ENCODE measurements at regions not wholly inside any gene's neighbourhood (a gene's known extent, or its start where the extent isn't known, plus 50 kb on each side); places are given as distances from the start of the nearest gene placed in this dataset.

DNA sequence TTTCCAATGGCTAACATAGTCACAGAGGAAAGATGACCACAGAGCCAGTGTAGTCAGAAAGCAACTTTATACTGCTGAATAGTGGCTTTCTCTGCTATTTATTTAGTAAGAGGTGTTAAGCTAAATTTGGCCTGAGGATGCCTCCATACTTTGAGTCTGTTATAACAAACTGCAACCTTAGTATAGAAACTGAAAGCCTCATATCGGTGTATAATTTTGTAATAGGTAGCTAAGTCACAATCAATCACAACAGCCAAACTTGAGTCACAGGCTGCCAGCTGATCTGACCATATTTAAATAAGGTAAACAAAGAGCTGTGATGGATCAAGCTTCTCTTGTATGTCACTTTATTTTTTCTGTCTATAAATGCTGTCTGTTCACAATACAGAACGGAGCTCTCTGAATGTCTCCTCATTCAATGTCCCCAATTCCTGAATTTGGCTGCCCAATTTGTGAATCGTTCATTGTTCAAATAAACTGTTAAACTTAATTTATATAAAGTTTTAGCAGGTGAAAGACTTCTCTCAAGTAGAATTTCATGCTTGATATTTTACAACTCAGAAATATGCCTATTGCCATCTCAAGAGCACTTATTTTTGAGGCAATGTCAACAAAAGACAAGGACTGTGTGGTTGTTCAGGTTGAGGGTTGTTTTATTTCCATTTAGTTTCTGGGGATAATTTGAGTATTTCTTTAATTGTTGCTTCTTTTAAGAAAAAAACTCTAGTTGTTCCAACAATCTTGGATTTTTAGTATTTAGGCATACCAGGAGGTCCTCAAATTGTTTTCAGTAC is 339.7 kb upstream of the B3GALT2 start (continued):
- TF ChIP-seq, protein P1, sequence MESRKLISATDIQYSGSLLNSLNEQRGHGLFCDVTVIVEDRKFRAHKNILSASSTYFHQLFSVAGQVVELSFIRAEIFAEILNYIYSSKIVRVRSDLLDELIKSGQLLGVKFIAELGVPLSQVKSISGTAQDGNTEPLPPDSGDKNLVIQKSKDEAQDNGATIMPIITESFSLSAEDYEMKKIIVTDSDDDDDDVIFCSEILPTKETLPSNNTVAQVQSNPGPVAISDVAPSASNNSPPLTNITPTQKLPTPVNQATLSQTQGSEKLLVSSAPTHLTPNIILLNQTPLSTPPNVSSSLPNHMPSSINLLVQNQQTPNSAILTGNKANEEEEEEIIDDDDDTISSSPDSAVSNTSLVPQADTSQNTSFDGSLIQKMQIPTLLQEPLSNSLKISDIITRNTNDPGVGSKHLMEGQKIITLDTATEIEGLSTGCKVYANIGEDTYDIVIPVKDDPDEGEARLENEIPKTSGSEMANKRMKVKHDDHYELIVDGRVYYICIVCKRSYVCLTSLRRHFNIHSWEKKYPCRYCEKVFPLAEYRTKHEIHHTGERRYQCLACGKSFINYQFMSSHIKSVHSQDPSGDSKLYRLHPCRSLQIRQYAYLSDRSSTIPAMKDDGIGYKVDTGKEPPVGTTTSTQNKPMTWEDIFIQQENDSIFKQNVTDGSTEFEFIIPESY (CRISPR knock-in tag; IDR thresholded peaks at IDR 0.05) = no peak

DNA sequence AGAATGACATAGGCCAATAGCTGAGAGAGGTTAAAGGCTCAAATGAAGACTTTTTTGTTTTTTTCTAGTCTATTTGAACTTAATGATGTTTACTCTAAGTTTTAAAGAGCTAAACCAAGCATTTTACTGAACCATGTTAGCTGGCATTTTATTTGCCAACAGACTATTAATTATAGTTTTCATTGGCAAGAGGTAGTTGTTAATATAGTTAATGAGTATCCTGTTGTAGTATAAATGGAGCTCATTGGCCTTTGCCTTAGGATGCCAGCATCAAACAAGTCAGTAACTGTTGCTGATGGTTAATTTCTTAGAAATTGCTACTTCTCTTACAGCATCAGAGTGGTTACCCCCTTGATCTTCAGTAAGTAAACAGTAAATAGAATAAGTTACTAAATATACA is 339.0 kb upstream of the B3GALT2 start:
- POLR2A ChIA-PET = no interaction called here
- TF ChIP-seq, protein P2, sequence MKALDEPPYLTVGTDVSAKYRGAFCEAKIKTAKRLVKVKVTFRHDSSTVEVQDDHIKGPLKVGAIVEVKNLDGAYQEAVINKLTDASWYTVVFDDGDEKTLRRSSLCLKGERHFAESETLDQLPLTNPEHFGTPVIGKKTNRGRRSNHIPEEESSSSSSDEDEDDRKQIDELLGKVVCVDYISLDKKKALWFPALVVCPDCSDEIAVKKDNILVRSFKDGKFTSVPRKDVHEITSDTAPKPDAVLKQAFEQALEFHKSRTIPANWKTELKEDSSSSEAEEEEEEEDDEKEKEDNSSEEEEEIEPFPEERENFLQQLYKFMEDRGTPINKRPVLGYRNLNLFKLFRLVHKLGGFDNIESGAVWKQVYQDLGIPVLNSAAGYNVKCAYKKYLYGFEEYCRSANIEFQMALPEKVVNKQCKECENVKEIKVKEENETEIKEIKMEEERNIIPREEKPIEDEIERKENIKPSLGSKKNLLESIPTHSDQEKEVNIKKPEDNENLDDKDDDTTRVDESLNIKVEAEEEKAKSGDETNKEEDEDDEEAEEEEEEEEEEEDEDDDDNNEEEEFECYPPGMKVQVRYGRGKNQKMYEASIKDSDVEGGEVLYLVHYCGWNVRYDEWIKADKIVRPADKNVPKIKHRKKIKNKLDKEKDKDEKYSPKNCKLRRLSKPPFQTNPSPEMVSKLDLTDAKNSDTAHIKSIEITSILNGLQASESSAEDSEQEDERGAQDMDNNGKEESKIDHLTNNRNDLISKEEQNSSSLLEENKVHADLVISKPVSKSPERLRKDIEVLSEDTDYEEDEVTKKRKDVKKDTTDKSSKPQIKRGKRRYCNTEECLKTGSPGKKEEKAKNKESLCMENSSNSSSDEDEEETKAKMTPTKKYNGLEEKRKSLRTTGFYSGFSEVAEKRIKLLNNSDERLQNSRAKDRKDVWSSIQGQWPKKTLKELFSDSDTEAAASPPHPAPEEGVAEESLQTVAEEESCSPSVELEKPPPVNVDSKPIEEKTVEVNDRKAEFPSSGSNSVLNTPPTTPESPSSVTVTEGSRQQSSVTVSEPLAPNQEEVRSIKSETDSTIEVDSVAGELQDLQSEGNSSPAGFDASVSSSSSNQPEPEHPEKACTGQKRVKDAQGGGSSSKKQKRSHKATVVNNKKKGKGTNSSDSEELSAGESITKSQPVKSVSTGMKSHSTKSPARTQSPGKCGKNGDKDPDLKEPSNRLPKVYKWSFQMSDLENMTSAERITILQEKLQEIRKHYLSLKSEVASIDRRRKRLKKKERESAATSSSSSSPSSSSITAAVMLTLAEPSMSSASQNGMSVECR (CRISPR knock-in tag; IDR thresholded peaks at IDR 0.05) = no peak
- TF ChIP-seq, protein P3, sequence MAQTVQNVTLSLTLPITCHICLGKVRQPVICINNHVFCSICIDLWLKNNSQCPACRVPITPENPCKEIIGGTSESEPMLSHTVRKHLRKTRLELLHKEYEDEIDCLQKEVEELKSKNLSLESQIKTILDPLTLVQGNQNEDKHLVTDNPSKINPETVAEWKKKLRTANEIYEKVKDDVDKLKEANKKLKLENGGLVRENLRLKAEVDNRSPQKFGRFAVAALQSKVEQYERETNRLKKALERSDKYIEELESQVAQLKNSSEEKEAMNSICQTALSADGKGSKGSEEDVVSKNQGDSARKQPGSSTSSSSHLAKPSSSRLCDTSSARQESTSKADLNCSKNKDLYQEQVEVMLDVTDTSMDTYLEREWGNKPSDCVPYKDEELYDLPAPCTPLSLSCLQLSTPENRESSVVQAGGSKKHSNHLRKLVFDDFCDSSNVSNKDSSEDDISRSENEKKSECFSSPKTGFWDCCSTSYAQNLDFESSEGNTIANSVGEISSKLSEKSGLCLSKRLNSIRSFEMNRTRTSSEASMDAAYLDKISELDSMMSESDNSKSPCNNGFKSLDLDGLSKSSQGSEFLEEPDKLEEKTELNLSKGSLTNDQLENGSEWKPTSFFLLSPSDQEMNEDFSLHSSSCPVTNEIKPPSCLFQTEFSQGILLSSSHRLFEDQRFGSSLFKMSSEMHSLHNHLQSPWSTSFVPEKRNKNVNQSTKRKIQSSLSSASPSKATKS (CRISPR knock-in tag; IDR thresholded peaks at IDR 0.05) = no peak
- no peak for TF ChIP-seq FOXK2 (conservative IDR thresholded peaks at IDR 0.05 in 1 of 2, IDR thresholded peaks at IDR 0.05 in 1 of 2; ENCODE audit: low read depth in 2 of 2)
- TF ChIP-seq CEBPB (tag; IDR thresholded peaks at IDR 0.05) = no peak
- TF ChIP-seq, protein P4, sequence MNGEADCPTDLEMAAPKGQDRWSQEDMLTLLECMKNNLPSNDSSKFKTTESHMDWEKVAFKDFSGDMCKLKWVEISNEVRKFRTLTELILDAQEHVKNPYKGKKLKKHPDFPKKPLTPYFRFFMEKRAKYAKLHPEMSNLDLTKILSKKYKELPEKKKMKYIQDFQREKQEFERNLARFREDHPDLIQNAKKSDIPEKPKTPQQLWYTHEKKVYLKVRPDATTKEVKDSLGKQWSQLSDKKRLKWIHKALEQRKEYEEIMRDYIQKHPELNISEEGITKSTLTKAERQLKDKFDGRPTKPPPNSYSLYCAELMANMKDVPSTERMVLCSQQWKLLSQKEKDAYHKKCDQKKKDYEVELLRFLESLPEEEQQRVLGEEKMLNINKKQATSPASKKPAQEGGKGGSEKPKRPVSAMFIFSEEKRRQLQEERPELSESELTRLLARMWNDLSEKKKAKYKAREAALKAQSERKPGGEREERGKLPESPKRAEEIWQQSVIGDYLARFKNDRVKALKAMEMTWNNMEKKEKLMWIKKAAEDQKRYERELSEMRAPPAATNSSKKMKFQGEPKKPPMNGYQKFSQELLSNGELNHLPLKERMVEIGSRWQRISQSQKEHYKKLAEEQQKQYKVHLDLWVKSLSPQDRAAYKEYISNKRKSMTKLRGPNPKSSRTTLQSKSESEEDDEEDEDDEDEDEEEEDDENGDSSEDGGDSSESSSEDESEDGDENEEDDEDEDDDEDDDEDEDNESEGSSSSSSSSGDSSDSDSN (IDR thresholded peaks at IDR 0.05; ENCODE audit: borderline replicate concordance in 1 of 2, low read depth in 2 of 2, low read length in 2 of 2) = no peak
- no peaks in the 10 kb centered on the region for H3K9me1 ChIP-seq (ENCODE audit: control insufficient read depth, insufficient read depth, low read length)
- H3K4me3 ChIP-seq = no peak overlapping the region
- no peak for DNase-seq (ENCODE audit: extremely low read depth in 1 of 4, low spot score in 3 of 4)
- H2AFZ ChIP-seq (ENCODE audit: low read depth, low read length) = no peak overlapping the region
- H3K9me3 ChIP-seq (replicated peaks; ENCODE audit: control insufficient read depth, insufficient read depth, low read depth, low read length) = 0 out of 2 replicates have a peak, but pooled peaks cover 3% of the 10 kb centered on the region
- CTCF ChIA-PET (ENCODE audit: low intra/inter-chr PET ratio) = no interaction called here
- intact Hi-C loops (cut with micrococcal nuclease) (no loop called here), in situ Hi-C loops (cut with MboI) (no loop called here)
- H3K9ac ChIP-seq (ENCODE audit: insufficient read depth in 1 of 2, low read depth in 2 of 2, low read length in 2 of 2) = no peak overlapping the region
- no peak for FAIRE-seq
- H3K27ac ChIP-seq (ENCODE audit: extremely low read depth, low read depth, low read length) = no peak overlapping the region
- H3K79me2 ChIP-seq (ENCODE audit: control insufficient read depth, insufficient read depth, low read length) = no peaks in the 10 kb centered on the region
- no peaks in the 10 kb centered on the region for H3K27me3 ChIP-seq (ENCODE audit: control insufficient read depth in 2 of 2, insufficient read depth in 2 of 2, low read length in 2 of 2)
- H3K4me1 ChIP-seq (replicated peaks in 1 of 2; ENCODE audit: control insufficient read depth in 2 of 2, insufficient read depth in 2 of 2, low read length in 2 of 2) = no peaks in the 10 kb centered on the region
- no peaks in the 10 kb centered on the region for H3K36me3 ChIP-seq (ENCODE audit: control insufficient read depth, insufficient read depth, low read length)
- no peak for ATAC-seq
- H4K20me1 ChIP-seq (replicated peaks; ENCODE audit: control insufficient read depth, insufficient read depth, low read length) = no peaks in the 10 kb centered on the region
- BruUV-seq (replicated peaks) = no TSS peak
- no peak overlapping the region for H3K4me2 ChIP-seq (ENCODE audit: insufficient read depth, low read length)

Measured in K562 (cell line).